ENCODE measurements at regions not wholly inside any gene's neighbourhood (a gene's known extent, or its start where the extent isn't known, plus 50 kb on each side); places are given as distances from the start of the nearest gene placed in this dataset.

- ChIA-PET CTCF (no interaction called here), POLR2A (no interaction called here)
- Histone ChIP-seq H3K4me2 (ENCODE audit: insufficient read depth, low read length) (no peak overlapping the region), H3K9me3 (replicated peaks; ENCODE audit: control insufficient read depth, insufficient read depth, low read length) (no peaks in the 10 kb centered on the region), H3K4me1 (ENCODE audit: control insufficient read depth, extremely low read depth, insufficient read depth, low read length) (peaks cover 4% of the 10 kb centered on the region), H2AFZ (ENCODE audit: low read depth, low read length) (no peak overlapping the region), H3K4me3 (replicated peaks in 1 of 3; ENCODE audit: insufficient read depth in 1 of 3, low read depth in 1 of 3, low read length in 3 of 3) (no peak overlapping the region), H3K27ac (ENCODE audit: insufficient read depth, low read depth, low read length) (no peak overlapping the region), H3K27me3 (ENCODE audit: control insufficient read depth in 2 of 2, insufficient read depth in 2 of 2, low read length in 2 of 2) (no peaks in the 10 kb centered on the region), H3K79me2 (ENCODE audit: control insufficient read depth, insufficient read depth, low read length) (no peaks in the 10 kb centered on the region), H3K9ac (replicated peaks; ENCODE audit: extremely low read depth, insufficient read depth, low read length) (no peak overlapping the region), H4K20me1 (replicated peaks; ENCODE audit: control insufficient read depth, extremely low read depth, insufficient read depth, low read length) (no peaks in the 10 kb centered on the region), H3K9me1 (replicated peaks; ENCODE audit: control insufficient read depth, extremely low read depth, insufficient read depth, low read length) (no peaks in the 10 kb centered on the region), H3K36me3 (ENCODE audit: control insufficient read depth in 2 of 2, extremely low read depth in 1 of 2, insufficient read depth in 2 of 2, low read length in 2 of 2) (no peaks in the 10 kb centered on the region)
- peak; percentile 16 for DNase-seq (ENCODE audit: low read depth, low spot score)
- dilution Hi-C loops (cut with MboI; ENCODE audit: extremely low pct_ligation_motif_present, low sequenced_read_pairs): no loop called here
- no peak for TF ChIP-seq POLR2A (IDR thresholded peaks at IDR 0.05; ENCODE audit: low read depth, low read length)
- peak; percentile 35 for TF ChIP-seq FOS (IDR thresholded peaks at IDR 0.05; ENCODE audit: borderline replicate concordance, insufficient read depth, low read length)
- no peak for TF ChIP-seq EZH2 (IDR thresholded peaks at IDR 0.05; ENCODE audit: borderline replicate concordance, low read depth, low read length, severe bottlenecking)
- no peak for TF ChIP-seq MYC (IDR thresholded peaks at IDR 0.05; ENCODE audit: low read depth, low read length)
- TF ChIP-seq MAX (IDR thresholded peaks at IDR 0.05; ENCODE audit: insufficient read depth, insufficient read length): no peak
- TF ChIP-seq CTCF (IDR thresholded peaks at IDR 0.05; ENCODE audit: extremely low read depth in 1 of 2, insufficient read depth in 1 of 2, low read depth in 1 of 2, low read length in 2 of 2): no peak
- TF ChIP-seq JUN (IDR thresholded peaks at IDR 0.05; ENCODE audit: borderline replicate concordance, insufficient read depth, insufficient read length, low read depth): no peak
- no TSS peak for BruUV-seq (replicated peaks)
- intact Hi-C loops (cut with micrococcal nuclease): no loop called here
- no peak for FAIRE-seq
Measured at GRCh38 chr12:77777274-77777673, 53.4 kb upstream of the NAV3 start.

All from endothelial cell of umbilical vein (primary cell).